Activated CD8-positive, alpha-beta memory T cell treated with anti-CD3 and anti-CD28 coated beads for 4 hours (primary cell): ENCODE measurements at regions not wholly inside any gene's neighbourhood (a gene's known extent, or its start where the extent isn't known, plus 50 kb on each side); places are given as distances from the start of the nearest gene placed in this dataset.

Experiments
- DNase-seq, 2 donors: peaks; one replicate each; pipeline ENCODE4 v3.0.0-alpha.2; 2020; ENCODE audit warnings: low read depth in 2 of 2

DNA sequence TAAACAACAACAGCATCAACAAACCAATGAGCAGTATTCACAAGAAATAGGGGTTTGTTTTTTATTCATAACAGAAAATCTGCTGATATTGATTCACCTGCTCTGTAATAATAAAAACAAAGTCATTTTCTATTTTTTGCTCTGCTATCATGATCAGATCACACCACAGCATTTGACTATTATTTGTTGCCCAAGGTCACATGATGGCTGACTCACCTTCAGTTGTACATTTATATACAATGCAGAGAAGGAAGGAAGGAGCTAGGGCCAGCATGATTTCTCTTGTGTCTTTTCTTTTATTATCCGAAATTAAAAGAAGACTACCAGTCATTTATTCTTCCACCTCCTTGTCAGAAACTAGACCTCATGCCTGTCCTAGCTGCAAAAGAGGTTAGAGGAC, 1427.7 kb upstream of the CELF4 start:
- DNase-seq, result no peak

- no peak for DNase-seq
Observed at GRCh38 chr18:38984968-38985367, 1419.4 kb upstream of the CELF4 start.

GRCh38 chr18:38982072-38982471, 1416.5 kb upstream of the CELF4 start:
- no peak for DNase-seq

DNA sequence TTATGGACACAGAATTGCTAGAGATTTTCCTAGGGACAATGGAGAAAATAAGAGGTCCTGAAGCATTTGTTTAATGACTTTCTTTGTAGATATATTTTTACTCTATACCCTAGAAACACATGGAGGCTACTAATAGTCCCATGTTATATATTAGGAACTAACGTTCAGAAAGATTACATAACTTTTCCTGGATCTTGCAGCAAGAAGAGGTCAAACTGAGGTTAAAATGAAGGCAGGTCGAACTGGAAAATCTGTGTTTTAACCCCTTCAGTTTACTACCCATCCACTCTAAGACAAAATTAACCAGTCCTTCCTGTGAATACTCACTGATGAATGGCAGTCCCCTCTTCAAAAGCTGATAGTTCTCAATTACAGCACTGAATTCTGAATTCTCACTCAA, 1415.8 kb upstream of the CELF4 start:
- no peak for DNase-seq

DNA sequence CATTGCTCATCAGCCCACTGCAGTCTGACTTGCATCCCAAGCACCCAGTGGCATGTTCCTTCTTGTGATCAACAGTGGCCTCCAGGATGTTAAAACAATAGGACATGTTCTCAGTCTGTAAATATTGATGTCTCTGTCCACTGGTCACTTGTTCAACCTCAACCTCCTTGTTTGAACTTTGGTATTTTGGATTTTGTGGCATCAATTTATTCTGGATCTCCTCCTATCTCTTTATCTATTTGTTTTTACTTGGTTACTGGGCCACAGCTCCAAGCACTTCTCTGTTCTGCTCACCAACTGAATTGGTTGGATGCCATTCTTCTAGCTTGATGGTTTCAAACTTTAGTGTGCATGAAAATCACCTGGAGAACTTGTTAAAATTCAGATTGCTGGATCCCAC, 1414.8 kb upstream of the CELF4 start:
- DNase-seq, result no peak

DNA sequence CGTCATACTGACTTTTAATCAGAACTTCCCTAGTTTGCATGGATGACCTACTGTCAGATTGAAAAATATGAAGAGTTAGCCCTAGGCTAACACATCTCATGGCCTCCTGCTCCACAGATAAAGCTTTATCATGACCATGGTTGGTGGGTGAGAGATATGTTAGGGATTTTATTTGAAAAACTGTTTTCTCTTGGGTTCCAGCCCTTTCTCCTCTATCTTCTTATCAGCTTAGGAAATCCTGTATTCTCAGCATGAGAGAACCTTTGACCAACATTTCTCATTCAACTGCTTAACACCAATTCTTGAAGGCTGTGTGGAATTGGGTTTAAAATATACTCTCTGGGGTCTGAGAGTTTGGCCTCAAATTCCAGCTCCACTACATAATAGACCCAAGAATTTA, 1407.0 kb upstream of the CELF4 start:
- DNase-seq, result no peak

DNA sequence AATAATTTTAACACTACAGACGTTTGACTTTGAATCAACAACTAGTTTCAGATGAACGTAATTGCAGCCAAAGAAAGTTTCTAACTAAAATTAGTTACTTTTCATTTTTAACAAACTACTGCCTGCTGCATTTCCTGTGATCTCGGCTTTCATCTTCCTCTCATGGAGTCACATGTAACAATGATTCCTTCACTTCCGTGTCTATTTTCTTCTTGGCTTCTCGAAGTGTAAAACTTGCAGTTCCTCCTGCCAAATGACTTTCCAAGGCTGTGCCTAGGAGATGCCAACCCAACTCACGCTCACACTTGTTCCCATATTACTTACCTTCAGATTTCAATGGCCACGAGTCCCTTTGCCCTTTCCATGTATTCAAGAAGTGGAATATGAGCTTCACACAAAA, 1406.3 kb upstream of the CELF4 start:
- no peak for DNase-seq

DNA sequence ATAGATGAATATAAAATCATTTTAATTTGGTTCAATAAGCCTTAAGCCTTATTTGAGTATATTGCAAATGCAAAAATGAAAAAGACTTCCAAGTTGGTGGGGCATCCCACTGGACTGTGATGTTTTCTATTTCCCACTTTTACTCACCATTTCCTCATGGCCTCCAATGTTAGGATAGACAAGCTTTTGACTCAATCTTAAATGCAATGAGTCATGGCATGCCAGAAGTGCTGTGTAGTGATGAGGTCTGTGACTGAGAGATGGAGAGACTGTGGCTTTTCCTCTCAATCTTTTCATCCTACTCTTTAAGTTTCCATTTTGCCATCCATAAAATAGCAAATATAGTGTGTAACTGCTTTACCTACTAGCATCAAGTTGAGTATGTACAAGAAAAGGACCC, 1401.2 kb upstream of the CELF4 start:
- no peak for DNase-seq

DNA sequence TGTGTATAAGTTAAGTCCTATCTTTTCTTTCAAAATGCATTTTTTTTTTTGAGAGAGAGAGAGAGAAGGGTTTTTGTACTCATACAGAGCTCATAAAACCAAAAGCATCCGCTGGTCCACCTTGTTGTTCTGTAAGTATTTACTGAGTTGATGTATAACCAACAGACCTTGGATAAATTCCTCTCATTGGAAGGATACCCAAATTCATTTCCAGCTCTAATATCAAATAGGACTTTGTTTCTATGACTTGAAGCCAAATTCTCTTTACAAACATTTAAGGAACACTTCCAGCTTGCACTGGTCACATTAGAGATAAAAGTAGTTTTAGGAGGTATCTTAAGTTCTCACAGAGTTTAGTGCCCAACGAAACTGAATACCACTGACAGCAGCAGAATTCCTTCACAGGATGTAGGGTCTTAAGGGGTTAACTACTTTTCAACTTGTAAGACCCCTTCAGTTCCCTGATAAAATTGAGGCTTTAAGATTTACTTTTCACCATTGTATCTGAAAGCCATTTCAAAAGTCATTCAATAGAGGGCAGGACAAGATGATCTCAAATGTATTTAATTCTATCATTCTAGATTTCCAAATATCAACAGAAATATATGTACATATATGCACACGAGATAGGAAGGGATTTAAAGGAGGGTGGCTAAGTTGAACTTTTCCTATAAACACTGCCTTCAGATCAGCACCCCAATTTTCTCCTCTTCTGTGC, 1398.5 kb upstream of the CELF4 start:
- DNase-seq, result no peak

DNA sequence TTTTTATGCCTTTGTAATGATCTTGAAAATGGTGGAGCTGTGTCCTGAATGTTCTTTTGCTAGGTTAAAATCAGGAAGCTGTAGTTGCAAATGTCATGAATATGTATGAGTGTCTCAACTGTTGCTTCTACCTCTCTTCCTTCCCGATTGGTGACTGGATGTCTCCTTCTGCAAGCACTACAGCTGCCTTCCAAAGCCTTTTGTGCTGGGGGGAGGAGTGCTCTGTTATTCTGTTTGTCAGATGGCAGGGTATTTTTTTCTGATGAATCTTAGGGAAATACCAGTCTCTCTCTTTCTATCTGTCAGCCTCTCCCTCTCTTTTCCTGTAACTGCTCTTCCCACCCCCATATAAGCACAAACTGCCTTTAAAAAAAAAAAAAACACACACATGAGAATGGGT, 1396.3 kb upstream of the CELF4 start:
- no peak for DNase-seq

DNA sequence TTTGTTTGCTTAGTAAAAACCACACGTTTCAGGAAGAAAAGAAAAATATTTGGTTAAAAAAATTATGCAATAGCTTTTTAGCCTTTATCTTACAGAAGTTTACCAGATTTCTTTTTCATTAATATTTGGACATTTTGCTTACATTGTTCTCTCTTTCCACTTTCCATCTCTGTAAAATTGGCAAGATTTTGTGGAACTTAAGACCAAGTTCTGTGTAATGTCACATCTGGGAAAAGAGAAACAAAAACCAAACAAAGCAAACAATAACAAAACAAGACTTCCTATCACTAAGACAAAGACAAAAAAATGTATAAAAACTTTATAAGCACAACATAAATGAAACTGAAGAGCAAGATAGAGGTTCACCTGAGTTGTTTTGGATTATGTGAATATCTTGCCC, 1392.1 kb upstream of the CELF4 start:
- DNase-seq, result no peak

GRCh38 chr18:38956068-38956467, 1390.5 kb upstream of the CELF4 start:
- DNase-seq, result no peak

DNA sequence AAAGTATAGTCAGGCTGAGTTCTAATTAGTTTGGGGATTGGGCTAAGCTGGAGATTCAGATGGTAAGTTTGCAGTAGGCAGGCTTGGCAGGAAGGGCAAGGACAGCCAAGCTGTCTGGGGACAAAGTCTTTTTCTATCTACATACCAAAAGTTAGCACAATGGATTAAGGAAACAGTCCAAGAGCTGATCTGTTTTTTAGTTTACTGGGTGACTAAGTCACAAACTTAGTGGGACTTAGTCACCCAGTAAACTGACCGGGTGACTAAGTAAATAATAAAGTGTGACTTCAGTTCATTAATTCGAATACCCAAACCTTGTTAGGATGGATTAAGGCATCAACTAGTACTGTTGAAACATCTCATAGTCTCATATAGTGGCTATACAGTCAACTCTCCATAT, 1386.0 kb upstream of the CELF4 start:
- DNase-seq, result no peak

DNA sequence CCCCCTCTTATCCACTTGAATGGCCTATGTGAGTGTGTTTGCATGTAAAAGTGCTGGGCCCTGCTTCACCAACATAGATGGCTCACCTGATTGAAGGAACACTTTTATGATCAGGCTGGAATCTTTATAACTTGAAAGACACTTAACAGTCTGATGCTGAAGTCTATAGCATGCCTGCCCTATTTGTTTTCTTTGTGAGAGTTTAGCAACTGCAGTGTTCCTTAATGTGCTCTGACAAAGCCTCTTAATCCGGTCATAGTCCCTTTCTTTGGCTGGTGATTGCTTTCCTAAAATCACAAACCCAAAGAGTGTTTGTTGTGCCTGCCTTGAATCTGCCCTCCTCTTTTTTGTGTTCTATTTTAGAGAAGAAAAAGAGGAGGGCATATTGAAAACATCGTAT, 1382.8 kb upstream of the CELF4 start:
- no peak for DNase-seq

DNA sequence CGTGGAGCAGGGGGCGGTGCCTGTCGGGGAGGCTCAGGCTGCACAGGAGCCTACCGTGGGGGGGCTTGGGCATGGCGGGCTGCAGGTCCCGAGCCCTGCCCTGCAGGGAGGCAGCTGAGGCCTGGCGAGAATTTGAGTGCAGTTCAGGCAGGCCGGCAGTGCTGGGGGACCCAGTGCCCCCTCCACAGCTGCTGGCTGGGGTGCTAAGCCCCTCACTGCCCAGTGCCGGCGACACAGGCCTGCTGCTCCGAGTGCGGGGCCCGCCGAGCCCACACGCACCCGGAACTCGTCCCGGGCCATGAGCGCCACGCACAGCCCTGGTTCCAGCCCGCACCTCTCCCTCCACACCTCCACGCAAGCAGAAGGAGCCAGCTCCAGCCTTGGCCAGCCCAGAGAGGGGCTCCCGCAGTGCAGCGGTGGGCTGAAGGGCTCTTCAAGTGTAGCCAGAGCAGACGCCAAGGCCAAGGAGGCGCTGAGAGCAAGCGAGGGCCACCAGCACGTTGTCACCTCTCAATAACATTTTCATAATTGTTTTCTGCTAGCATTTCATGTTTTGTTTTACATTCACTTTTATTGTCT, 1378.9 kb upstream of the CELF4 start:
- no peak for DNase-seq

- no peak for DNase-seq
Observed at GRCh38 chr18:38941711-38942561, 1376.3 kb upstream of the CELF4 start.

DNA sequence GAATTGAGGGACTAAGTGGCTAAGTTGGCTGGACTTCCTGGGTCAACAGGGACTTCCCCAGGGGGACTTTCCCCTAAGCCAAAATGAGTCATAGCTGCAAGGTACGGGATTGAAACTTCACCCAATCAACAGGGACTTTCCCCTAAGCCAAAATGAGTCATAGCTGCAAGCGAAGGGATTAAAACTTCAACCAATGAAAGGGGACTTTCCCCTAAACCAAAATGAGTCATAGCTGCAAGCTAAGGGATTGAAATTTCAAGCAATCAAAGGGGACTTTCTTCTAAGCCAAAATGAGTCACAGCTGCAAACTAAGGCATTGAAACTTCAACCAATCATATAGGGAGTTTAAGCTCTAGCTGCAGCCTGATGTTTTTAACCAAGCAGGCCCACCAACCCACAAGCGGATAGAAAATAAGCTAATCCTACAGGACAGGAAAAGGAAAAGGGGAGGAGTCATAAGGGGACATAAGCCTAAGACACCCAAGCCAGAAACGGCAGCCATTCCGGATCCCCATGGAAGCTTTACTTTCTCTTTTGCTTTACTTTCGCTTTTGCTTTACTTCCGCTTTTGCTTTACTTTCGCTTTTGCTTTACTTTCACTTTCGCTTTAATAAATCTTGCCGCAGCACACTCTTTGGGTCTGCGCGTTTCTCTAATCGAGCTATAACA, 1375.4 kb upstream of the CELF4 start:
- peak in 1 of 2 donors; percentile 47 for DNase-seq

- no peak for DNase-seq
Observed at GRCh38 chr18:38940475-38940862, 1374.9 kb upstream of the CELF4 start.

GRCh38 chr18:38933910-38934510, 1368.4 kb upstream of the CELF4 start:
- DNase-seq, result no peak

- no peak for DNase-seq
Observed at GRCh38 chr18:38933322-38933721, 1367.7 kb upstream of the CELF4 start.

- DNase-seq, result no peak
Observed at GRCh38 chr18:38932752-38933151, 1367.2 kb upstream of the CELF4 start.

DNA sequence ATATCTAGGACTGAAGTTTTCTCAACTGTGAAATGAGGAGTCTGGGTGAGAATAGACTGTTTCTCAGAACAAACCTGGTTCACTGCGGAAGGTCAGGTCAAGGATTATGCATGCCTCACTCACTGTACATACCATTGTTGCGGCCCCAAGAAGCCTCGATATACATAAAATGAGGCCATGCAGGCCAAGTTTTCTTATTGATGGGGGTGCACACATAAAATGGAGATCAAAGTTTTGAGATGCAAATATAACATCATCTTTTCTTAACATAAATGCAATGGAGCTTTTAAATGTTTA, 1366.1 kb upstream of the CELF4 start:
- no peak for DNase-seq
